Ovary (tissue), 3 donors: ENCODE measurements at regions not wholly inside any gene's neighbourhood (a gene's known extent, or its start where the extent isn't known, plus 50 kb on each side); places are given as distances from the start of the nearest gene placed in this dataset.

Experiments used
- CTCF ChIP-seq, 3 donors: fragments of 450-650 bp in 2 of 3; fragments of 200-600 bp in 1 of 3; IDR thresholded peaks; one replicate each; pipeline versions ENCODE4 v1.5.1 to v1.8.0; 2016 to 2022; ENCODE audit warnings: antibody characterized with exemption in 3 of 3, mild to moderate bottlenecking in 1 of 3
- EP300 ChIP-seq: sonication (generic); formaldehyde crosslinking; IDR thresholded peaks from one replicate; pipeline ENCODE4 v1.6.1; 2017; ENCODE audit warnings: antibody characterized with exemption
- POLR2A ChIP-seq: fragments of 450-650 bp; IDR thresholded peaks from one replicate; pipeline ENCODE4 v1.6.1; 2017; ENCODE audit warnings: antibody characterized with exemption, mild to moderate bottlenecking, moderate library complexity
- donor health status: DM: no; HTN: no; CAD: no.

GRCh38 chr9:11894136-11894535, 799.0 kb upstream of the TYRP1 start:
- TF ChIP-seq CTCF (IDR thresholded peaks at IDR 0.05) = no peak
- no peak for TF ChIP-seq POLR2A
- TF ChIP-seq EP300 = no peak
